Ascending aorta (tissue), 2 donors: ENCODE measurements at regions not wholly inside any gene's neighbourhood (a gene's known extent, or its start where the extent isn't known, plus 50 kb on each side); places are given as distances from the start of the nearest gene placed in this dataset.
A peak's percentile ranks its signal among the peaks of the same experiment; 100 is the strongest.

ENCODE experiments used
- DNase-seq, 2 donors: peaks; one replicate each; pipeline ENCODE4 v3.0.0-alpha.2; 2019; ENCODE audit warnings: low spot score in 2 of 2
- H3K27ac ChIP-seq, 2 donors: fragments of 200-600 bp; sonication (generic); one replicate each; pipeline ENCODE4 v1.5.1; 2016 to 2017; ENCODE audit warnings: mild to moderate bottlenecking in 1 of 2
- H3K27me3 ChIP-seq: fragments of 200-600 bp; sonication (generic); one replicate; pipeline ENCODE4 v1.5.1; 2017
- H3K36me3 ChIP-seq, 2 donors: fragments of 200-600 bp; sonication (generic); one replicate each; pipeline ENCODE4 v1.5.1; 2016
- H3K4me1 ChIP-seq, 2 donors: fragments of 200-600 bp; sonication (generic); one replicate each; pipeline ENCODE4 v1.5.1; 2016 to 2017; ENCODE audit warnings: mild to moderate bottlenecking in 1 of 2
- H3K4me3 ChIP-seq, 2 donors: fragments of 200-600 bp; sonication (generic); one replicate each; pipeline ENCODE4 v1.5.1; 2016 to 2017; ENCODE audit warnings: mild to moderate bottlenecking in 1 of 2
- H3K9me3 ChIP-seq, 2 donors: fragments of 200-600 bp; sonication (generic); one replicate each; pipeline ENCODE4 v1.5.1; 2016
- CTCF ChIP-seq, 3 experiments: fragments of 200-600 bp in 2 of 3; fragments of 450-650 bp in 1 of 3; sonication (generic) in 2 of 3; IDR thresholded peaks; one replicate each; pipeline ENCODE4 v1.5.1; 2016 to 2019; ENCODE audit warnings: antibody characterized with exemption in 3 of 3, mild to moderate bottlenecking in 1 of 3, moderate library complexity in 1 of 3
- intact Hi-C: fragments of 100-400 bp; cut with DNase I; formaldehyde crosslinking; loops from one replicate; pipeline ENCODE4 v1.15.1; 2023

GRCh38 chr3:64892671-64893309, 205.0 kb upstream of the ADAMTS9 start:
- Histone ChIP-seq H3K9me3 (no peaks in the 10 kb centered on the region), H3K36me3 (no peaks in the 10 kb centered on the region), H3K27me3 (no peaks in the 10 kb centered on the region), H3K27ac (no peak overlapping the region), H3K4me1 (peaks cover 4 to 22% of the 10 kb centered on the region in 2 donors), H3K4me3 (no peak overlapping the region)
- TF ChIP-seq CTCF (IDR thresholded peaks at IDR 0.05), result no peak
- intact Hi-C loops, result no loop called here
- DNase-seq, result no peak

GRCh38 chr3:64891021-64891420, 203.2 kb upstream of the ADAMTS9 start:
- intact Hi-C loops, result loop anchor here (2.0 kb wide), 1 partner anchor 202 kb away; no protein-coding TSS in a partner anchor
- H3K36me3 ChIP-seq, result no peaks in the 10 kb centered on the region
- no peak overlapping the region for H3K27ac ChIP-seq
- no peak overlapping the region for H3K4me3 ChIP-seq
- no peaks in the 10 kb centered on the region for H3K9me3 ChIP-seq
- TF ChIP-seq CTCF (IDR thresholded peaks at IDR 0.05), result no peak
- peaks cover 4 to 21% of the 10 kb centered on the region in 2 donors for H3K4me1 ChIP-seq
- H3K27me3 ChIP-seq, result no peaks in the 10 kb centered on the region
- no peak for DNase-seq

- Histone ChIP-seq H3K9me3 (no peaks in the 10 kb centered on the region), H3K27ac (no peak overlapping the region), H3K4me3 (no peak overlapping the region), H3K36me3 (no peaks in the 10 kb centered on the region), H3K4me1 (peaks cover 4 to 15% of the 10 kb centered on the region in 2 donors), H3K27me3 (no peaks in the 10 kb centered on the region)
- DNase-seq, result no peak
- TF ChIP-seq CTCF (IDR thresholded peaks at IDR 0.05), result no peak
- intact Hi-C loops, result loop anchor here (2.0 kb wide), 1 partner anchor 202 kb away; no protein-coding TSS in a partner anchor
These were observed 202.7 kb upstream of the ADAMTS9 start for GRCh38 chr3:64890466-64890865.

- intact Hi-C loops, result loop anchor here (2.0 kb wide), 1 partner anchor 201 kb away; no protein-coding TSS in a partner anchor
- Histone ChIP-seq H3K9me3 (no peaks in the 10 kb centered on the region), H3K27ac (no peak overlapping the region), H3K27me3 (no peaks in the 10 kb centered on the region), H3K4me1 (peaks cover 4 to 12% of the 10 kb centered on the region in 2 donors), H3K4me3 (no peak overlapping the region), H3K36me3 (no peaks in the 10 kb centered on the region)
- TF ChIP-seq CTCF (IDR thresholded peaks at IDR 0.05), result no peak
- DNase-seq, result no peak
These were observed 202.2 kb upstream of the ADAMTS9 start for GRCh38 chr3:64890006-64890405.

- intact Hi-C loops, result no loop called here
- no peak for TF ChIP-seq CTCF (IDR thresholded peaks at IDR 0.05)
- no peak overlapping the region for H3K4me3 ChIP-seq
These were observed 201.1 kb upstream of the ADAMTS9 start for GRCh38 chr3:64888840-64889392.

More at GRCh38 chr3:64888840-64889392, 201.1 kb upstream of the ADAMTS9 start:
- Histone ChIP-seq H3K27me3 (no peaks in the 10 kb centered on the region), H3K27ac (peak overlapping the region in 1 of 2 donors; percentile 2), H3K4me1 (peaks cover 4 to 9% of the 10 kb centered on the region in 2 donors), H3K9me3 (no peaks in the 10 kb centered on the region), H3K36me3 (no peaks in the 10 kb centered on the region)
- no peak for DNase-seq
